ENCODE measurements at regions not wholly inside any gene's neighbourhood (a gene's known extent, or its start where the extent isn't known, plus 50 kb on each side); places are given as distances from the start of the nearest gene placed in this dataset.

GRCh38 chr13:34412295-34412694 lies 529.8 kb upstream of the NBEA start:
- ATAC-seq, result no peak

GRCh38 chr13:34412817-34413375 lies 529.2 kb upstream of the NBEA start:
- no peak for ATAC-seq
- H3K27me3 Mint-ChIP-seq, result no peaks in the 10 kb centered on the region
- no peak overlapping the region for H3K27ac Mint-ChIP-seq
- no peaks in the 10 kb centered on the region for H3K36me3 Mint-ChIP-seq
- DNase-seq (ENCODE audit: low spot score), result no peak
- H3K4me1 Mint-ChIP-seq (ENCODE audit: low read depth in 2 of 2), result no peaks in the 10 kb centered on the region
- peaks cover 11% of the 10 kb centered on the region for H3K9me3 Mint-ChIP-seq
- no peak overlapping the region for H3K4me3 Mint-ChIP-seq

More at GRCh38 chr13:34412295-34412694, 529.8 kb upstream of the NBEA start:
- H3K4me1 Mint-ChIP-seq (ENCODE audit: low read depth in 2 of 2), result no peaks in the 10 kb centered on the region
- no peak overlapping the region for H3K4me3 Mint-ChIP-seq
- no peak overlapping the region for H3K27ac Mint-ChIP-seq
- no peaks in the 10 kb centered on the region for H3K36me3 Mint-ChIP-seq
- peaks cover 17% of the 10 kb centered on the region for H3K9me3 Mint-ChIP-seq
- H3K27me3 Mint-ChIP-seq, result no peaks in the 10 kb centered on the region
- no peak for DNase-seq (ENCODE audit: low spot score)

GRCh38 chr13:34413538-34414210 lies 528.4 kb upstream of the NBEA start:
- H3K9me3 Mint-ChIP-seq, result peaks cover 11% of the 10 kb centered on the region
- H3K27me3 Mint-ChIP-seq, result no peaks in the 10 kb centered on the region
- H3K4me1 Mint-ChIP-seq (ENCODE audit: low read depth in 2 of 2), result no peaks in the 10 kb centered on the region
- DNase-seq (ENCODE audit: low spot score) (no peak), ATAC-seq (no peak)
- no peak overlapping the region for H3K27ac Mint-ChIP-seq
- no peaks in the 10 kb centered on the region for H3K36me3 Mint-ChIP-seq
- H3K4me3 Mint-ChIP-seq, result no peak overlapping the region

GRCh38 chr13:34414616-34415015 lies 527.5 kb upstream of the NBEA start:
- DNase-seq (ENCODE audit: low spot score), result no peak
- no peaks in the 10 kb centered on the region for H3K27me3 Mint-ChIP-seq
- H3K9me3 Mint-ChIP-seq, result peaks cover 11% of the 10 kb centered on the region
- no peak overlapping the region for H3K27ac Mint-ChIP-seq
- H3K4me3 Mint-ChIP-seq, result no peak overlapping the region
- ATAC-seq, result no peak
- H3K4me1 Mint-ChIP-seq (ENCODE audit: low read depth in 2 of 2), result no peaks in the 10 kb centered on the region
- H3K36me3 Mint-ChIP-seq, result no peaks in the 10 kb centered on the region

- no peak for ATAC-seq
- no peaks in the 10 kb centered on the region for H3K27me3 Mint-ChIP-seq
- H3K4me1 Mint-ChIP-seq (ENCODE audit: low read depth in 2 of 2), result no peaks in the 10 kb centered on the region
- H3K9me3 Mint-ChIP-seq, result peaks cover 11% of the 10 kb centered on the region
- DNase-seq (ENCODE audit: low spot score), result no peak
- no peak overlapping the region for H3K4me3 Mint-ChIP-seq
- H3K27ac Mint-ChIP-seq, result no peak overlapping the region
- H3K36me3 Mint-ChIP-seq, result no peaks in the 10 kb centered on the region
These were observed 525.1 kb upstream of the NBEA start for GRCh38 chr13:34416971-34417380.

GRCh38 chr13:34417896-34418295 lies 524.2 kb upstream of the NBEA start:
- H3K4me3 Mint-ChIP-seq, result no peak overlapping the region
- ATAC-seq (no peak), DNase-seq (ENCODE audit: low spot score) (no peak)
- no peak overlapping the region for H3K27ac Mint-ChIP-seq
- no peaks in the 10 kb centered on the region for H3K4me1 Mint-ChIP-seq (ENCODE audit: low read depth in 2 of 2)
- H3K9me3 Mint-ChIP-seq, result peaks cover 11% of the 10 kb centered on the region
- H3K36me3 Mint-ChIP-seq, result no peaks in the 10 kb centered on the region
- H3K27me3 Mint-ChIP-seq, result no peaks in the 10 kb centered on the region

- H3K36me3 Mint-ChIP-seq, result no peaks in the 10 kb centered on the region
- H3K4me1 Mint-ChIP-seq (ENCODE audit: low read depth in 2 of 2), result no peaks in the 10 kb centered on the region
- H3K9me3 Mint-ChIP-seq, result peaks cover 14% of the 10 kb centered on the region
- DNase-seq (ENCODE audit: low spot score), result no peak
- H3K4me3 Mint-ChIP-seq, result no peak overlapping the region
- no peak for ATAC-seq
- H3K27me3 Mint-ChIP-seq, result no peaks in the 10 kb centered on the region
- no peak overlapping the region for H3K27ac Mint-ChIP-seq
These were observed 523.0 kb upstream of the NBEA start for GRCh38 chr13:34419025-34419424.

- DNase-seq (ENCODE audit: low spot score), result no peak
- no peaks in the 10 kb centered on the region for H3K4me1 Mint-ChIP-seq (ENCODE audit: low read depth in 2 of 2)
- no peak for ATAC-seq
- no peaks in the 10 kb centered on the region for H3K36me3 Mint-ChIP-seq
- no peaks in the 10 kb centered on the region for H3K27me3 Mint-ChIP-seq
- H3K4me3 Mint-ChIP-seq, result no peak overlapping the region
- H3K27ac Mint-ChIP-seq, result no peak overlapping the region
- H3K9me3 Mint-ChIP-seq, result peaks cover 11% of the 10 kb centered on the region
These were observed 522.3 kb upstream of the NBEA start for GRCh38 chr13:34419755-34420154.

GRCh38 chr13:34420702-34421346 lies 521.2 kb upstream of the NBEA start:
- no peaks in the 10 kb centered on the region for H3K36me3 Mint-ChIP-seq
- no peak overlapping the region for H3K4me3 Mint-ChIP-seq
- H3K27ac Mint-ChIP-seq, result no peak overlapping the region
- no peak for DNase-seq (ENCODE audit: low spot score)
- H3K4me1 Mint-ChIP-seq (ENCODE audit: low read depth in 2 of 2), result no peaks in the 10 kb centered on the region
- no peaks in the 10 kb centered on the region for H3K27me3 Mint-ChIP-seq
- ATAC-seq, result no peak
- peaks cover 8% of the 10 kb centered on the region for H3K9me3 Mint-ChIP-seq

GRCh38 chr13:34421347-34421719 lies 520.7 kb upstream of the NBEA start:
- no peaks in the 10 kb centered on the region for H3K27me3 Mint-ChIP-seq
- no peak for ATAC-seq
- no peak overlapping the region for H3K4me3 Mint-ChIP-seq
- no peaks in the 10 kb centered on the region for H3K4me1 Mint-ChIP-seq (ENCODE audit: low read depth in 2 of 2)
- H3K9me3 Mint-ChIP-seq, result peaks cover 9% of the 10 kb centered on the region
- no peak overlapping the region for H3K27ac Mint-ChIP-seq
- H3K36me3 Mint-ChIP-seq, result no peaks in the 10 kb centered on the region
- DNase-seq (ENCODE audit: low spot score), result no peak

- H3K4me1 Mint-ChIP-seq (ENCODE audit: low read depth in 2 of 2), result no peaks in the 10 kb centered on the region
- no peak overlapping the region for H3K4me3 Mint-ChIP-seq
- ATAC-seq (no peak), DNase-seq (ENCODE audit: low spot score) (no peak)
- peaks cover 9% of the 10 kb centered on the region for H3K9me3 Mint-ChIP-seq
- no peaks in the 10 kb centered on the region for H3K27me3 Mint-ChIP-seq
- no peaks in the 10 kb centered on the region for H3K36me3 Mint-ChIP-seq
- no peak overlapping the region for H3K27ac Mint-ChIP-seq
These were observed 520.1 kb upstream of the NBEA start for GRCh38 chr13:34421858-34422475.

GRCh38 chr13:34422956-34423355 lies 519.1 kb upstream of the NBEA start:
- ATAC-seq (no peak), DNase-seq (ENCODE audit: low spot score) (no peak)
- Mint-ChIP-seq H3K9me3 (peaks cover 12% of the 10 kb centered on the region), H3K27me3 (no peaks in the 10 kb centered on the region), H3K4me1 (ENCODE audit: low read depth in 2 of 2) (no peaks in the 10 kb centered on the region), H3K36me3 (no peaks in the 10 kb centered on the region), H3K4me3 (no peak overlapping the region), H3K27ac (no peak overlapping the region)

- no peak for DNase-seq (ENCODE audit: low spot score)
- Mint-ChIP-seq H3K36me3 (no peaks in the 10 kb centered on the region), H3K4me3 (no peak overlapping the region), H3K27me3 (no peaks in the 10 kb centered on the region), H3K27ac (no peak overlapping the region), H3K4me1 (ENCODE audit: low read depth in 2 of 2) (no peaks in the 10 kb centered on the region), H3K9me3 (peaks cover 22% of the 10 kb centered on the region)
- no peak for ATAC-seq
These were observed 516.6 kb upstream of the NBEA start for GRCh38 chr13:34425327-34425949.

- no peaks in the 10 kb centered on the region for H3K4me1 Mint-ChIP-seq (ENCODE audit: low read depth in 2 of 2)
- peaks cover 25% of the 10 kb centered on the region for H3K9me3 Mint-ChIP-seq
- no peaks in the 10 kb centered on the region for H3K36me3 Mint-ChIP-seq
- H3K27ac Mint-ChIP-seq, result no peak overlapping the region
- no peaks in the 10 kb centered on the region for H3K27me3 Mint-ChIP-seq
- ATAC-seq (no peak), DNase-seq (ENCODE audit: low spot score) (no peak)
- H3K4me3 Mint-ChIP-seq, result no peak overlapping the region
These were observed 513.2 kb upstream of the NBEA start for GRCh38 chr13:34428911-34429310.
